Neuronal stem cell (in vitro differentiated cells): ENCODE measurements at regions not wholly inside any gene's neighbourhood (a gene's known extent, or its start where the extent isn't known, plus 50 kb on each side); places are given as distances from the start of the nearest gene placed in this dataset.

Experiments
- DNase-seq: peaks from one replicate; pipeline ENCODE4 v3.0.0-alpha.2; 2013; ENCODE audit warnings: low spot score
- H2AFZ ChIP-seq: one replicate; pipeline ENCODE4 v1.6.1; 2013; ENCODE audit warnings: mild to moderate bottlenecking, low read length, inconsistent platforms
- H2AK5ac ChIP-seq: 2 replicates; pipeline ENCODE4 v1.6.1; 2013; ENCODE audit warnings: low read depth, mild to moderate bottlenecking, inconsistent platforms, low read length, moderate library complexity, mixed read lengths
- H2BK120ac ChIP-seq: 2 replicates; pipeline ENCODE4 v1.6.1; 2013; ENCODE audit warnings: low read depth, mild to moderate bottlenecking, inconsistent platforms, low read length, moderate library complexity, mixed read lengths
- H2BK12ac ChIP-seq: one replicate; pipeline ENCODE4 v1.6.1; 2013; ENCODE audit warnings: low read length, inconsistent platforms
- H2BK15ac ChIP-seq: 2 replicates; pipeline ENCODE4 v1.6.1; 2013; ENCODE audit warnings: mild to moderate bottlenecking, low read length, inconsistent platforms, mixed read lengths
- H2BK5ac ChIP-seq: one replicate; pipeline ENCODE4 v1.6.1; 2013; ENCODE audit warnings: inconsistent platforms, mild to moderate bottlenecking, low read length, moderate library complexity
- H3K14ac ChIP-seq: one replicate; pipeline ENCODE4 v1.6.1; 2013; ENCODE audit warnings: low read length, inconsistent platforms
- H3K18ac ChIP-seq: 2 replicates; pipeline ENCODE4 v1.6.1; 2013; ENCODE audit warnings: low read length, inconsistent platforms
- H3K23ac ChIP-seq: 2 replicates; pipeline ENCODE4 v1.6.1; 2013; ENCODE audit warnings: low read depth, mild to moderate bottlenecking, mixed read lengths, low read length, inconsistent platforms; ENCODE audit not compliant: poor library complexity
- H3K27ac ChIP-seq: replicated peaks from 3 replicates; pipeline ENCODE4 v1.5.1; 2013; ENCODE audit warnings: low read length, inconsistent platforms
- H3K27me3 ChIP-seq, 3 experiments: 2 replicates each; pipeline ENCODE4 v1.6.1; 2013; ENCODE audit warnings: low read length in 3 of 3, mild to moderate bottlenecking in 2 of 3, inconsistent platforms in 1 of 3, low read depth in 1 of 3, mixed read lengths in 1 of 3, moderate library complexity in 1 of 3; ENCODE audit not compliant: control insufficient read depth in 3 of 3, insufficient read depth in 3 of 3
- H3K36me3 ChIP-seq, 2 donors: replicated peaks in 1 of 2; 2 replicates each; pipeline ENCODE4 v1.6.1; 2013; ENCODE audit warnings: low read length in 2 of 2; ENCODE audit not compliant: control insufficient read depth in 2 of 2, insufficient read depth in 2 of 2
- H3K4ac ChIP-seq: 2 replicates; pipeline ENCODE4 v1.6.1; 2013; ENCODE audit warnings: inconsistent platforms, mild to moderate bottlenecking, low read length, moderate library complexity
- H3K4me1 ChIP-seq, 2 donors: 1 replicate in 1 of 2; 2 replicates in 1 of 2; pipeline ENCODE4 v1.6.1; 2013; ENCODE audit warnings: low read length in 2 of 2, low read depth in 1 of 2; ENCODE audit not compliant: control insufficient read depth in 2 of 2, insufficient read depth in 1 of 2
- H3K4me2 ChIP-seq: one replicate; pipeline ENCODE4 v1.6.1; 2013; ENCODE audit warnings: mild to moderate bottlenecking, low read length, inconsistent platforms; ENCODE audit not compliant: insufficient read depth, poor library complexity, severe bottlenecking
- H3K4me3 ChIP-seq, 2 donors: 2 replicates each; pipeline ENCODE4 v1.5.1; 2013; ENCODE audit warnings: low read length in 2 of 2, mild to moderate bottlenecking in 2 of 2, inconsistent platforms in 1 of 2, moderate library complexity in 1 of 2
- H3K79me1 ChIP-seq: one replicate; pipeline ENCODE4 v1.6.1; 2013; ENCODE audit warnings: low read depth, mild to moderate bottlenecking, inconsistent platforms, low read length, moderate library complexity
- H3K9ac ChIP-seq: one replicate; pipeline ENCODE4 v1.6.1; 2013; ENCODE audit warnings: mild to moderate bottlenecking, low read depth, low read length, inconsistent platforms; ENCODE audit not compliant: poor library complexity
- H3K9me3 ChIP-seq, 2 donors: replicated peaks in 1 of 2; 2 replicates each; pipeline versions ENCODE3 to v1.6.1; 2013; ENCODE audit warnings: low read length in 2 of 2, mild to moderate bottlenecking in 2 of 2, inconsistent platforms in 1 of 2, low read depth in 1 of 2, mixed read lengths in 1 of 2, moderate library complexity in 1 of 2; ENCODE audit not compliant: control insufficient read depth in 2 of 2, insufficient read depth in 1 of 2
- H4K8ac ChIP-seq: one replicate; pipeline ENCODE4 v1.6.1; 2013; ENCODE audit warnings: low read depth, mild to moderate bottlenecking, inconsistent platforms, low read length, moderate library complexity
- H4K91ac ChIP-seq: one replicate; pipeline ENCODE4 v1.6.1; 2013; ENCODE audit warnings: low read length, low read depth, mild to moderate bottlenecking, inconsistent platforms; ENCODE audit not compliant: poor library complexity
- whole genome bisulfite sequencing, 2 donors: extraction: QIAGEN DNeasy Blood & Tissue Kit; methylation state at CpG; one replicate each; pipeline ENCODE4 v1.1.7; 2013; ENCODE audit warnings: missing lambda C conversion rate in 2 of 2, mixed read lengths in 1 of 2; ENCODE audit not compliant: insufficient read length in 2 of 2, insufficient replicate concordance in 1 of 2; ENCODE audit errors: extremely low coverage in 2 of 2; 5-methylcytosine and 5-hydroxymethylcytosine counted together

- H2BK12ac ChIP-seq: no peak overlapping the region
- no CpG with 5 or more reads among the region's 2 CpGs for WGBS, 2 donors
- H3K4ac ChIP-seq: no peak overlapping the region
- H4K8ac ChIP-seq: no peak overlapping the region
- no peak overlapping the region for H3K4me3 ChIP-seq
- H3K23ac ChIP-seq: no peak overlapping the region
- no peak overlapping the region for H3K18ac ChIP-seq
- no peaks in the 10 kb centered on the region for H3K4me1 ChIP-seq
- H2AK5ac ChIP-seq: no peak overlapping the region
- H2BK15ac ChIP-seq: no peak overlapping the region
- no peak overlapping the region for H4K91ac ChIP-seq
- H3K9ac ChIP-seq: no peak overlapping the region
- H3K27ac ChIP-seq: no peak overlapping the region
- H3K9me3 ChIP-seq: no peaks in the 10 kb centered on the region
- no peaks in the 10 kb centered on the region for H3K79me1 ChIP-seq
- no peak overlapping the region for H2BK5ac ChIP-seq
- H2BK120ac ChIP-seq: no peak overlapping the region
- DNase-seq: no peak
- no peaks in the 10 kb centered on the region for H3K36me3 ChIP-seq
- no peak overlapping the region for H3K4me2 ChIP-seq
- H3K14ac ChIP-seq: no peak overlapping the region
- no peaks in the 10 kb centered on the region for H3K27me3 ChIP-seq
- no peak overlapping the region for H2AFZ ChIP-seq
Observed at GRCh38 chr1:222004784-222005183, 262.9 kb upstream of the DUSP10 start.

GRCh38 chr1:222004034-222004433, 262.1 kb upstream of the DUSP10 start:
- Histone ChIP-seq H3K4me1 (no peaks in the 10 kb centered on the region), H4K91ac (no peak overlapping the region), H3K23ac (no peak overlapping the region), H2BK5ac (no peak overlapping the region), H3K9ac (no peak overlapping the region), H3K4ac (no peak overlapping the region), H3K4me3 (no peak overlapping the region), H3K9me3 (no peaks in the 10 kb centered on the region), H3K27ac (no peak overlapping the region), H3K18ac (no peak overlapping the region), H2BK120ac (no peak overlapping the region), H2BK15ac (no peak overlapping the region), H2AK5ac (no peak overlapping the region), H3K36me3 (no peaks in the 10 kb centered on the region), H2BK12ac (no peak overlapping the region), H3K79me1 (no peaks in the 10 kb centered on the region), H3K14ac (no peak overlapping the region), H3K27me3 (no peaks in the 10 kb centered on the region), H4K8ac (no peak overlapping the region), H3K4me2 (no peak overlapping the region), H2AFZ (no peak overlapping the region)
- DNase-seq: no peak
- no CpG with 5 or more reads among the region's 3 CpGs for WGBS, 2 donors

- Histone ChIP-seq H3K18ac (no peak overlapping the region), H3K4me1 (peaks cover 0 to 2% of the 10 kb centered on the region in 2 donors), H3K23ac (no peak overlapping the region), H4K91ac (no peak overlapping the region), H3K9ac (no peak overlapping the region), H3K4me3 (no peak overlapping the region), H2BK12ac (no peak overlapping the region), H3K4me2 (no peak overlapping the region), H3K27me3 (no peaks in the 10 kb centered on the region), H2BK120ac (no peak overlapping the region), H3K79me1 (no peaks in the 10 kb centered on the region), H2BK5ac (no peak overlapping the region), H3K14ac (no peak overlapping the region), H3K9me3 (no peaks in the 10 kb centered on the region), H2AFZ (no peak overlapping the region), H3K36me3 (no peaks in the 10 kb centered on the region), H3K27ac (no peak overlapping the region), H3K4ac (no peak overlapping the region), H2BK15ac (no peak overlapping the region), H2AK5ac (no peak overlapping the region), H4K8ac (no peak overlapping the region)
- DNase-seq: no peak
- no CpG with 5 or more reads among the region's 1 CpG for WGBS, 2 donors
Observed at GRCh38 chr1:222002503-222002902, 260.6 kb upstream of the DUSP10 start.

- WGBS, 2 donors: no CpG with 5 or more reads among the region's 3 CpGs
- Histone ChIP-seq H4K8ac (no peak overlapping the region), H3K4me2 (no peak overlapping the region), H4K91ac (no peak overlapping the region), H2BK5ac (no peak overlapping the region), H3K4me3 (no peak overlapping the region), H3K4ac (no peak overlapping the region), H3K36me3 (no peaks in the 10 kb centered on the region), H2BK12ac (no peak overlapping the region), H3K18ac (no peak overlapping the region), H3K9me3 (no peaks in the 10 kb centered on the region), H2AFZ (no peak overlapping the region), H3K14ac (no peak overlapping the region), H2BK15ac (no peak overlapping the region), H3K4me1 (peaks cover 0 to 2% of the 10 kb centered on the region in 2 donors), H3K27me3 (no peaks in the 10 kb centered on the region), H3K9ac (no peak overlapping the region), H2AK5ac (no peak overlapping the region), H3K27ac (no peak overlapping the region), H3K79me1 (no peaks in the 10 kb centered on the region), H3K23ac (no peak overlapping the region), H2BK120ac (no peak overlapping the region)
- DNase-seq: no peak
Observed at GRCh38 chr1:222000131-222000530, 258.2 kb upstream of the DUSP10 start.
